SJSA1 (cell line): ENCODE measurements at regions not wholly inside any gene's neighbourhood (a gene's known extent, or its start where the extent isn't known, plus 50 kb on each side); places are given as distances from the start of the nearest gene placed in this dataset.
"Not testable (repeated sequence)": the region's sequence is repeated elsewhere in the genome, so short reads cannot be mapped to it uniquely, and the experiment has no call there.

Experiments used
- DNase-seq, 2 experiments: peaks; one replicate each; pipeline ENCODE4 v3.0.0-alpha.2; 2015 to 2020; ENCODE audit warnings: low spot score in 2 of 2, low read depth in 1 of 2
- H3K27ac ChIP-seq: fragments of 250-450 bp; sonication (Bioruptor Pico); 2 replicates; pipeline ENCODE4 v1.5.1; 2020; ENCODE audit warnings: mild to moderate bottlenecking, moderate library complexity
- H3K27me3 ChIP-seq: fragments of 250-450 bp; sonication (Bioruptor Pico); replicated peaks from 2 replicates; pipeline ENCODE4 v1.5.1; 2020; ENCODE audit warnings: mild to moderate bottlenecking, moderate library complexity
- H3K36me3 ChIP-seq: fragments of 250-450 bp; sonication (Bioruptor Pico); 2 replicates; pipeline ENCODE4 v1.5.1; 2020; ENCODE audit warnings: mild to moderate bottlenecking
- H3K4me1 ChIP-seq: fragments of 250-450 bp; sonication (Bioruptor Pico); replicated peaks from 2 replicates; pipeline ENCODE4 v1.6.1; 2021; ENCODE audit warnings: mild to moderate bottlenecking
- H3K4me3 ChIP-seq: fragments of 250-450 bp; sonication (Bioruptor Pico); 2 replicates; pipeline ENCODE4 v1.5.1; 2020; ENCODE audit warnings: mild to moderate bottlenecking
- H3K9me3 ChIP-seq: fragments of 250-450 bp; sonication (Bioruptor Pico); replicated peaks from 2 replicates; pipeline ENCODE4 v1.5.1; 2020; ENCODE audit warnings: mild to moderate bottlenecking

- no peak overlapping the region for H3K4me3 ChIP-seq
- H3K9me3 ChIP-seq = no peaks in the 10 kb centered on the region
- peaks cover 10% of the 10 kb centered on the region for H3K4me1 ChIP-seq
- DNase-seq = no peak
- H3K27me3 ChIP-seq = no peaks in the 10 kb centered on the region
- H3K36me3 ChIP-seq = no peaks in the 10 kb centered on the region
- no peak overlapping the region for H3K27ac ChIP-seq
Measured at GRCh38 chr10:63675171-63675570, 154.0 kb downstream of the REEP3 start.

GRCh38 chr10:63677001-63677400 is 155.8 kb downstream of the REEP3 start:
- no peak for DNase-seq
- Histone ChIP-seq H3K36me3 (no peaks in the 10 kb centered on the region), H3K27ac (no peak overlapping the region), H3K27me3 (no peaks in the 10 kb centered on the region), H3K9me3 (no peaks in the 10 kb centered on the region), H3K4me1 (no peaks in the 10 kb centered on the region), H3K4me3 (no peak overlapping the region)

GRCh38 chr10:63680545-63680944 is 159.3 kb downstream of the REEP3 start:
- not testable (repeated sequence) for H3K9me3 ChIP-seq, H3K36me3 ChIP-seq, H3K4me1 ChIP-seq, DNase-seq, H3K4me3 ChIP-seq, H3K27ac ChIP-seq, H3K27me3 ChIP-seq

DNA sequence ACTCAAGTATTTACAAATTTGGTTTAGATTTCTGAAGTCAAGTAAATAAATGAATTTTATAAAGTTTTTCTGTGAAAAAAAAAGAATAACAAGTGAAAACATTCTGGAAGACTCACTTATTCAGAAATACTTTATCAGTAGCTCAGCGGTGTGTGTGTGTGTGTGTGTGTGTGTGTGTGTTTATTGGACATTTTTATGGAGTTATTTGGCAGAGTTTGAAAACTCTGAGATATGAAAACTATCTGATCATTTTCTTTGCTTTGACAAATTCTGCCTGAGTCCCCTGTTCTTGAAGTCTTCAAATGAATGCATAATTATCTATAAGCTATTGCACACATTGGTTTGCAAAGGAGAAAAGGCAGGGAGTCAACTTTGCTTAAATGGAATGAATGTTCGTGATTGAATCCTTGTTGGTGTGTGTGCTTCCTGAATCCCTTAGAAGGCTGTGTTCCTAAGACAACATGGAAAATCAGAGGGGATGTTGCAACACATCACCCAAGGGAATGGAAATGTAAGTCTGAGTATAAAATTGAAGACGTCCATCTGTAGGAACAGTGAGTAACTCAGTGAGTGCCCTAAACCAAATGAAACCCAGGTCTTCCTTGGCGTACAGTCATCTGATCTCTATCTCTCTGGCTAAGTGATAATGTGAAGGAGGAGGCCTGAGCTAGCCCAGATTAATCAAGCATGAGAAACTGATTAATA is 160.9 kb downstream of the REEP3 start:
- no peak for DNase-seq
- Histone ChIP-seq H3K9me3 (no peaks in the 10 kb centered on the region), H3K27ac (no peak overlapping the region), H3K36me3 (no peaks in the 10 kb centered on the region), H3K27me3 (no peaks in the 10 kb centered on the region), H3K4me3 (no peak overlapping the region), H3K4me1 (no peaks in the 10 kb centered on the region)

DNA sequence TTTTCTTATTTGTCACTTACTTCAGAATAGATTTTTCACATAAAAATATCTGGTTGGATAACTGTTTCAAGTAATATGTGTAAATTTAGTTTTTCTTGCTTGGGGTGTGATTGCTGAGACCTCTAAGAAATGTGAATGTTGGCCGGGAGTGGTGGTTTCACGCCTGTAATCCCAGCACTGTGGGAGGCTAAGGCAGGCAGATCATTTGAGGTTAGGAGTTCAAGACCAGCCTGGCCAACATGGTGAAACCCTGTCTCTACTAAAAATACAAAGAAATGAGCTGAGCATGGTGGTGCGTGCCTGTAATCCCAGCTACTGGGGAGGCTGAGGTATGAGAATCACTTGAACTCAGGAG is 161.5 kb downstream of the REEP3 start:
- not testable (repeated sequence) for DNase-seq, H3K9me3 ChIP-seq, H3K36me3 ChIP-seq, H3K27ac ChIP-seq, H3K4me3 ChIP-seq, H3K27me3 ChIP-seq, H3K4me1 ChIP-seq

DNA sequence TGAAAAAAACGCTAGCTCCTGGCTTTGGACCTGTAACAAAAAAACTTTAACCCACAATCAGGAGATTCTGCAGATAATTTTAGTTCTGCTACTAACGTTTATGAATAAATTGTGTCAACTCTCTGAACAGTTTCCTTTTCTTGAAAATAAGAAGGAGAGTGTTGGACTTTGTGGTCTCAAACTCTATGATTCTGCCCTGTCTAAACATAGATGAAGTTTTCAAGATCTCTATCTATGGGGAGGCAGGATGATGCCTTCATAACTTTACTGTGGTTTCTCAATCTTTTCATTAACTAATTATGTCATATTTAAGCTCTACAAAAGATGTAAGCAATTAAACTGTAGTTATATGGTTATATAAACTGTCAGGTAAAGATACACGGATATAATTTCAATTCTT is 162.0 kb downstream of the REEP3 start:
- H3K36me3 ChIP-seq = no peaks in the 10 kb centered on the region
- H3K4me1 ChIP-seq = no peaks in the 10 kb centered on the region
- H3K27ac ChIP-seq = no peak overlapping the region
- H3K9me3 ChIP-seq = no peaks in the 10 kb centered on the region
- H3K27me3 ChIP-seq = no peaks in the 10 kb centered on the region
- no peak for DNase-seq
- H3K4me3 ChIP-seq = no peak overlapping the region

DNA sequence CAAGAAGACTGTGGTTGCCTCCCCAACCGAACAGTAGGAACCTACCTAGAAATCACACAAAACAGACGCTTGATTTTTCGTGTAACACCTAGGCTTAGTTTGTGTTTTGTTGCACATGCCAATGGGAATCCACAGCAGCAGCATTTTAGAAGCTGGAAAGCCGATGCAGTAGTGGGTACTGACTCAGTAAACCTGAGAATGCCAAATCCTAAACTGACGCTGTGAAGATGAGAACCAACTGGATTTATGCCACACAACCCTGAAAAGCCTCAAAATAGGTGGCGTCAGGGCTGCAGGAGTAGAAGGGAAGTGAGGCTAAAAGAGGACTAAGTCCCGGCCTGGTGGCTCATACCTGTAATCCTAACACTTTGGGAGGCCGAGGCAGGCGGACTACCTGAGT is 162.5 kb downstream of the REEP3 start:
- DNase-seq = no peak
- Histone ChIP-seq H3K27ac (no peak overlapping the region), H3K4me3 (no peak overlapping the region), H3K4me1 (no peaks in the 10 kb centered on the region), H3K36me3 (no peaks in the 10 kb centered on the region), H3K9me3 (no peaks in the 10 kb centered on the region), H3K27me3 (no peaks in the 10 kb centered on the region)

DNA sequence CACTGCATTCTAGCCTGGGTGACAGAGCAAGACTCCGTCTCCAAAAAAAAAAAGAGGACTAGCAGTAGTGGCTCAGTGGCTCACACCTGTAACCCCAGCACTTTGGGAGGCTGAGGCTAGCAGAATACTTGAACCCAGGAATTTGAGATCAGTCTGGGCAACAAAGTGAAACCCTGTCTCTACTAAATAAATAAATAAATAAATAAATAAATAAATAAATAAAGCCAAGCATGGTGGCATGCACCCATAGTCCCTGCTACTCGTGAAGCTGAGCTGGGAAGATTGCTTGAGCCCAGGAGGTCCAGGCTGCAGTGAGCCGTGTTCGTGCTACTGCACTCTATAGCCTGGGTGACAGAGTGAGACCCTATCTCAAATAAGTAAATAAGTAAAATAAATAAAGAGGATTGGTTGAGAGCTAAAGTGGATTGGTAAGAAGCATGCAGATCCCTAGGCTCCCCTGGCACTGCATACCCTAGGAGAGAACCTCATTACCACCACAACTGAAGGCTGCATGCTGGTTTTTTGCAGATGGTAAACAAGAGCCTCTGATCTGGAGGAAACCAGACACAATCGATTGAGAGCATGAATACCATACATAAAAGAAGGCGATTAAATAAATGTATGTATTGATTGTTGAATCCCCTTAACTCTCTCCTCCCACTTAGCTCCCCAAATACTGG is 163.2 kb downstream of the REEP3 start:
- Histone ChIP-seq H3K27me3 (0 out of 2 replicates have a peak, but pooled peaks cover under 1% of the 10 kb centered on the region), H3K4me1 (no peaks in the 10 kb centered on the region), H3K9me3 (no peaks in the 10 kb centered on the region), H3K36me3 (no peaks in the 10 kb centered on the region), H3K4me3 (no peak overlapping the region), H3K27ac (no peak overlapping the region)
- DNase-seq = no peak

- Histone ChIP-seq H3K27ac (no peak overlapping the region), H3K27me3 (0 out of 2 replicates have a peak, but pooled peaks cover 2% of the 10 kb centered on the region), H3K4me1 (no peaks in the 10 kb centered on the region), H3K4me3 (no peak overlapping the region), H3K36me3 (no peaks in the 10 kb centered on the region), H3K9me3 (no peaks in the 10 kb centered on the region)
- no peak for DNase-seq
Measured at GRCh38 chr10:63689768-63690167, 168.6 kb downstream of the REEP3 start.

DNA sequence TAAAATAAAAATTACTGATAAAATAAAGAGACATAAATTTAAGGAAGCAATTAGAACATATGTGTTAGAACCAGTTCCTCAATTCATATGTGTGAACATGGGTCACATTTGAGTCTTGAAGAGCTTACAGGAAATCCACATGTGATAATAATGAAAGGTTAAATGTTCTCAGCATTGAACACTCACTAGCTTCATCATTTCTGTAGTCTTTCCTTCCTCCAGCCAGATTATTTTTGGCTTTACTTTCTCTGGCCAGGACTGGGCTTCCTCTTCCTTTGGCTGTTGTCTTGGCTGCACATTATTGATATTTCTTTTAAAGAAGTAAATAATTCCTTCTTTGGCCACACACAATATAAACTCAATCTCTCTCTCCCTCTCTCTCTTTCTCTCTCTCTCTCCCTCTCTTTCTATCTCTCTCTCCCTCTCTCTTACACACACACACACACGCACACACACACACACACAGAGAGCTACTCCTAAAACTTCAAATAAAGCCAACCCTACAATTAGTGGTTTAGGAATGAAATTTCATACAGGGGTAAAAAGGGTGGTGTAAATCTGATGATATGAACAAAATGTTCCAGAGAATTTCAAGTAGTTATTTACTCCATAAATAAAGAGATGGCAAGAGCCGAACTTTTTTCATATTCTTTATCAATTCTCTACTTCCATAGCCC is 171.2 kb downstream of the REEP3 start:
- no peak overlapping the region for H3K4me3 ChIP-seq
- no peak overlapping the region for H3K27ac ChIP-seq
- H3K4me1 ChIP-seq = no peaks in the 10 kb centered on the region
- H3K9me3 ChIP-seq = no peaks in the 10 kb centered on the region
- no peak for DNase-seq
- H3K27me3 ChIP-seq = 0 out of 2 replicates have a peak, but pooled peaks cover 2% of the 10 kb centered on the region
- H3K36me3 ChIP-seq = no peaks in the 10 kb centered on the region

DNA sequence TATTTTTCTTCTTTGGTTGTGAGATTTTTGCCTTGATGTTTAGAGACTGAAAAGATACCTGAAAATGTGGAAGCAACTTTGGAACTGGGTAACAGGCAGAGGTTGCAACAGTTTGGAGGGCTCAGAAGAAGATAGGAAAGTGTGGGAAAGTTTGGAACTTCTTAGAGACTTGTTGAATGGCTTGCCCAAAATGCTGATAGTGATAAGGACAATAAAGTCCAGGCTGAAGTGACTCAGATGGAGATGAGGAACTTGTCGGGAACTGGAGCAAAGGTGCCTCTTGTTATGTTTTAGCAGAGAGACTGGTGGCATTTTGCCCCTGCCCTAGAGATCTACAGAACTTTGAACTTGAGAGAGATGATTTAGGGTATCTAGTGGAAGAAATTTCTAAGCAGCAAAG is 171.8 kb downstream of the REEP3 start:
- not testable (repeated sequence) for H3K4me3 ChIP-seq, H3K4me1 ChIP-seq, H3K27me3 ChIP-seq, H3K27ac ChIP-seq, H3K9me3 ChIP-seq, DNase-seq, H3K36me3 ChIP-seq

GRCh38 chr10:63696205-63696604 is 175.0 kb downstream of the REEP3 start:
- DNase-seq = no peak
- Histone ChIP-seq H3K4me1 (peaks cover 17% of the 10 kb centered on the region), H3K4me3 (no peak overlapping the region), H3K27me3 (no peaks in the 10 kb centered on the region), H3K36me3 (no peaks in the 10 kb centered on the region), H3K9me3 (no peaks in the 10 kb centered on the region), H3K27ac (no peak overlapping the region)

DNA sequence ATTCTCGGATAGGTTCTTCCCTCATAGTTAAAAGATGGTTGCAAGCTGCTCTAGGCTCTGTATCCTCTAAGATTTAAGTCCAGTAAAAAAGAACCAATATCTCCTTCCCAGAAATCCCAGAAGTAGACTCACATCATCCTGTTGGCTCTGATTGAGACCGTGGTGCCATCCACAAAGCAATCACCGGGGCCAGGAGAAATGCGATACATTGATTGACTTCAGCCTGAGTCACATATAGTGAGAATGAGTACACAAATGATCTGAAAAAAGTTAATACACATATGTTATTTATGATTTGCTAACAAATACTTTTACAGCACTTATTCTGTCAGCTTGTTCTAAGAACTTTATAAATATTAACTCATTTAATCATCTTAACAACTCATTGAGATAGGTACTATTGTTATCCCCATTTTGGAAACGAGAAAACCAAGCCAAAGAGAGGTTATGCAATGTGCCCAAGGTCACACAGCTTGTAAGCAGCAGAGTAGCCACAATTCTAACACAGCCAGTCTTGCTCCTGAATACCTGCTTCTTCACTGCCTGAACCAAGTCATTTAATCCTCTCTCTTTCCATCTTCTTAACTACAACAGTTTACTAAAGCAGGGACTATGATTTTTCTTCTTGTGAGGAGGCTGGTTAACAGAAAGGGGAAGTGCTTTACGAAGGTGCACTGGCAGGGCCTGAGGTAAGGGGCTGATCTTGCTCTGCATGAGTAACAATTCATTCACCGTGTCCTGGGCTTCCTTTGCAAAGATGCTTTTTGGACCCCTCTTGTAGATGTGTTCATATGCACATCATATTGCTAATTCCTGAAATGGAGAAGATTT is 177.0 kb downstream of the REEP3 start:
- Histone ChIP-seq H3K36me3 (no peaks in the 10 kb centered on the region), H3K27ac (no peak overlapping the region), H3K9me3 (no peaks in the 10 kb centered on the region), H3K4me1 (peaks cover 17% of the 10 kb centered on the region), H3K27me3 (no peaks in the 10 kb centered on the region), H3K4me3 (no peak overlapping the region)
- DNase-seq = no peak

DNA sequence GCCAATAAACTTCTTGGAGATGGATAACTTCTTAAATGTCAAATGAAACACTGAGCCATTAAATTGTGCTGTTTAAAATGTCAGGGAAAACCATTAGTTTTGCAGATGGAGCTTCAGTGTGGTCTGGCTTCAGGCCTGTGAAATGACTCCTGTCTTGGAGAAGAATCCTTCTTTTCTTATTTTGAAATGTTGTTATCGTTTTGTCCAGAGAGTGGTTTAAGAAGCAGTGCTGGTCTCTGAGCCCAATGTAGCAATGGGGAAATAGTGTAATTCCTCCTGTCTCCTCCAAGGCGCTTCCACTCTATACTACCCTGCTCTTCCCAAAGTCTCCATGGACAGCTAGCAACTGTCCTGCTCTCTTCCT is 177.6 kb downstream of the REEP3 start:
- H3K4me1 ChIP-seq = peaks cover 17% of the 10 kb centered on the region
- H3K9me3 ChIP-seq = no peaks in the 10 kb centered on the region
- H3K4me3 ChIP-seq = no peak overlapping the region
- H3K27ac ChIP-seq = no peak overlapping the region; the same call in 1 of the 2 replicates
- no peaks in the 10 kb centered on the region for H3K36me3 ChIP-seq
- DNase-seq = no peak
- H3K27me3 ChIP-seq = no peaks in the 10 kb centered on the region
